Iris pigment epithelial cell (primary cell): ENCODE measurements at regions not wholly inside any gene's neighbourhood (a gene's known extent, or its start where the extent isn't known, plus 50 kb on each side); places are given as distances from the start of the nearest gene placed in this dataset.
"Not testable (repeated sequence)": the region's sequence is repeated elsewhere in the genome, so short reads cannot be mapped to it uniquely, and the experiment has no call there.

Source experiments
- DNase-seq: peaks from one replicate; pipeline ENCODE4 v3.0.0-alpha.2; 2011; ENCODE audit warnings: low read depth

GRCh38 chr7:52584041-52584440 lies 451.4 kb upstream of the POM121L12 start:
- no peak for DNase-seq

- not testable (repeated sequence) for DNase-seq
Observed at GRCh38 chr7:52573141-52573540, 462.3 kb upstream of the POM121L12 start.

DNA sequence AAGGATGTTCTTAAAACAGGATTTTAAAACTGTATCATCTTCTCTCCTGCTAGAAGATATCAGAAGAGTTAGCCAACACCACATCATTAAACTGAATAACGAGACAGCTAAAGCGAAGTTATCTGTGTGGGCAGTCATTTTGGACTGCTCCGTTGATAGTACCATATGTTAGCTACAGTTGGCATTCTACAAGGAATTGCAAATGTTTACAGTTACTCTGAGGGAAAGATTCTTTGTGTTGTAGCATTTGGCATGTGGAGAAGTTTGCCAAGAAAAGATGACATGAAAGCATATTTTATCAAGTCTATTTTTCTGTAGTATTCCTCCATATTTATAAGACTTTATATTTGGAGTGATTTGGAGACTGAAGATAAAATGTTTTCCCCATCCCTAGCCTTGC lies 464.4 kb upstream of the POM121L12 start:
- no peak for DNase-seq

GRCh38 chr7:52569151-52569550 lies 466.3 kb upstream of the POM121L12 start:
- DNase-seq: no peak

GRCh38 chr7:52565974-52566373 lies 469.5 kb upstream of the POM121L12 start:
- no peak for DNase-seq

GRCh38 chr7:52555805-52556204 lies 479.6 kb upstream of the POM121L12 start:
- no peak for DNase-seq

- DNase-seq: no peak
Observed at GRCh38 chr7:52547308-52547910, 488.0 kb upstream of the POM121L12 start.

- DNase-seq: not testable (repeated sequence)
Observed at GRCh38 chr7:52541198-52541765, 494.2 kb upstream of the POM121L12 start.

- peak; percentile 12 for DNase-seq
Observed at GRCh38 chr7:52540041-52540440, 495.4 kb upstream of the POM121L12 start.

DNA sequence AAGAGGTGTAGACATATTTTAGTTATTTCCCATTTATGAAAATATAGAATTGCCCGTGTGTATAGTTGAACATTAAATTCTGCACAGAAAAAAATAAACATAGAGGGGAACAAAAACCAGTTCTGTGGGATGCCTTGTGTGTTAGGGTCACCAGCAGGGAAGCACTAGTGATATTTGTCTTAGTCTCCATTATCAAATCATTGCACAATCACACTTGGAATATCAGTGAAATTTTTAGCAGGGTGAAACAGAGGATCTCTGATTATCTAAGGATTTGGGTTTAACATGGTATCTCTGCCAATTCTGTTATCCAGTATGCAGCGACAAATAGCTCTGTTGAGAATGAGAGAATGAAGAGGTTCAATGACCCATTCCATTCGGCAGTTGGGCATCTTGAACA lies 496.0 kb upstream of the POM121L12 start:
- no peak for DNase-seq

DNA sequence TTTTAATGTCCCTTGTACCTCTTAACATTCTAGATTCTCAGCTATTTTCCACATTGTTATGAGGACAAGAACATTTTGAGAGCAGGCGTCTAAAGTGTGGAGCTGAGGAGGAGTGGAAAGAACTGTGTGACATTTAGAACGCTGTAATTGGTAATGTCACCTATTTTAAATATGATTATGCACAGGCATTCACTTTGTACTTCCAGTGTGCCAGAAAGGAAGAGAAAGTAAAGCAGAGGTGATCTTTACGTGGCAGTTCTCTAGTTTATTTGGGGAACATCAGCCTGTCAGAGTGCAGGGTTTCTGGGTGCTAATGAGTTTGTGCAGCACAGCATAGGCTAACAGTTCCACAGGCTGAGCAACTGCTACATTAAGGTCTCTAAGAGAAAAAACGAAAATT lies 498.4 kb upstream of the POM121L12 start:
- DNase-seq: no peak

GRCh38 chr7:52525772-52526341 lies 509.6 kb upstream of the POM121L12 start:
- no peak for DNase-seq

- no peak for DNase-seq
Observed at GRCh38 chr7:52518869-52519268, 516.6 kb upstream of the POM121L12 start.

DNA sequence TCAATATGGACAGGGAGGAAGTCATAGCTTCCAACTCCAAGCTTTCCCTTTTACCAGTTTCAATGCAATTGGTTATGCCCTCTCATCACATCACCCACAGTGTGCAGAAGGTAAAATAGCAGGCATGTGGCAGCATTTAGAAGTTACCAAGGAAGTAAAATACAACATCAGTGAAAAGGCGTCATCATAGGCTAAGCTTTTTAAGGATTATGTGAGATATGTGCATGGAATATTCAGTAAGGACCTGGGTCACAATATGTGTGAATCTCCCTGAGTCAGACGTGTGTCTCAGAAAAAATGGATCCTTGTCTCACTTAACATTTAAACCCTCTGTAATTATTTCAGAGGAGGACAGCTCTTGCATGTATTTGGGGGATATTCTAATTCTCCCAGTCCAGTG lies 522.8 kb upstream of the POM121L12 start:
- no peak for DNase-seq

- DNase-seq: no peak
Observed at GRCh38 chr7:52507546-52508255, 527.7 kb upstream of the POM121L12 start.

GRCh38 chr7:52506325-52506724 lies 529.1 kb upstream of the POM121L12 start:
- no peak for DNase-seq

DNA sequence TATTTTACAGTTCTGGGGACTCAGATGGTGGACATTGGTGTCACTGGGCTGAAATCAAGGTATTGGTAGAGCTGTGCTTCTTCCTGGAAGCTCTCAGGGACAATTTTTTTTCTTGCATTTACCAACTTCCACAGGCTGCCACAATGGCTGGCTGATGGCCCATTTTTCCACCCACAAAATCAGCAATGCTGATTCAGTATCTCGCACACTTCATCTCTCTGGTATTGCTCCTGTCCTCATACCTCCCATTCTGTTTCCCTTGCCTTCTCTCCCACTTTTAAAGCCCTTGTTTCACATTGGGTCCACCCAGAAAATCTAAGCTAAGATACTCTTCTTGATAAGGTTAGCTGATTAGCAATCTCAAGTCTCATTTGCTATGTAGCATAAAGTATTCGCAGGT lies 530.9 kb upstream of the POM121L12 start:
- no peak for DNase-seq

- DNase-seq: no peak
Observed at GRCh38 chr7:52502281-52502680, 533.2 kb upstream of the POM121L12 start.

DNA sequence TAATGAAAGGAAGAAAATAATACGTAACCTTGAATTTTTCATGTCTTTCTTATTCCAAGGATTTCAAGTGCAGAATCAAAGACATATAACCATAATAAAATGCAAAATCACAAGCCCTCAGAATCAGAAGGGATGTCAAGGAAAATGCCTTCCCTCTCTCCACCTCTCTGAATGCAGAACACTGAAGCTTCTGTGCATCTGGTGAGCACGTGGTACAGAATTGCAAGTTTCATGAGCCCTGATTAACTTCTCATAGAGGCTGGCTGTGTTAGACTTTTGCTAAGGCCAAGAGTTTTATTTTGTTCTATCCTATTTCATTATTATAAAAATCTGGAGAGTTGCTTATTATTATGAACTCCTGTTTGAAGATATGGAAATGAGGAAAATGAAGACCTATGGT lies 533.7 kb upstream of the POM121L12 start:
- no peak for DNase-seq

DNA sequence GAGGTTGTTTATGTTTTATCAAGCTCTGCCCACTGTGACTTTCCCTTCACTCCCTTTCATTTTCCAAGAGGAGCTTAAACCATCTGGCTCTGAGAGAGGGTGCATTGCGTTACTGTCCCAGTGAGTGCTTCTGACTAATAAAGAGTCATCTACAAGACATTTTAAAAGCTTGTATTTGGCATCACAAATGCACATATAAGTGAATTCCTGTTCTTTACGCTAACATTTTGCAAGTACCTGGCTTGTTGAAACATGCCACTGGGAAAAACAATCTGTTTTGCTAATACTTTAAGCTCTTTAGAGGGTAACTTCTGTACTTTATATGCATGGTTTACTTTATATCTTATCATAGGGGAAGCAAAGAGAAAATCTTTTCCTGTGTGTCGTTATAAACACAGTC lies 534.6 kb upstream of the POM121L12 start:
- no peak for DNase-seq

DNA sequence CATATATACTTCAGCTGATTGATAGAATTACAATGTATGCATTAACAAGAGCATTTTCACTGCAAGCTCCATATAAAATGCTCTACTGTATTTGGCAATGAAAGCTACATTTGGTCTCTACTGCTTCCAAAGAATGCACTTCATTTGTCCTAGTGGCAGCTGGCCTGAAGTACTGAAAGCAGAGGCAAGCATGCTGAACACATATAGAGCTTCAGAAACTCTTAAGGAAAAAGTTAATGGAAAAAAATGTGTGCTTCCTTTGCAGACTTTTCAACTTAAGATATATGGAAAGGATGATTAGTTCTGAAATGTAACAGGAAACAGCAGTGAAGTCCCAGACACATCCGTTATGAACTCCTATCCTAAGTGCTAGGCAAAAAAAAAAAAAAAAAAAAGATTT lies 537.1 kb upstream of the POM121L12 start:
- DNase-seq: no peak

GRCh38 chr7:52486267-52486666 lies 549.2 kb upstream of the POM121L12 start:
- DNase-seq: no peak

DNA sequence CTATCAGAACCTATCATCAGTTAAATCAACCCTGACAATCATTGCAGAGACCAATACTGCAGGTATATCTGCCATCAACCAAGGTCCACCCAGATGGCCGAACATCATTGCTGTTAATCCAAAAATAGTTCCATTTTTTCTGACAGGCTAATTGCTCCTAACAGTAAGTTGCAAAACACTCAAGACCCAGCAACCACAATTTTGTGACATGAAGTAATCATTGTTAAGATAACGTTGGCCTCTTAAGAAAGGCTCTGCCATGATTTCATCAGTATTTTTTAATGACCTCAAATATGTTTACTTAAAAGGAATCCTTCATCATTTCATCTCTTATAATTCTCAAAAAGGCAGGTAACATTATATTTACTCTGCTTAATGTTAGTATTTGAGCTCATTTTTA lies 553.4 kb upstream of the POM121L12 start:
- DNase-seq: no peak
